PC-9 (cell line): ENCODE measurements at regions not wholly inside any gene's neighbourhood (a gene's known extent, or its start where the extent isn't known, plus 50 kb on each side); places are given as distances from the start of the nearest gene placed in this dataset.

Experiments used
- BruUV-seq: library from RNA; stranded (reverse); fragments of 400-500 nt; replicated peaks from 2 replicates; lab custom pipeline; 2021; lab: Mats Ljungman, UMichigan
- CTCF ChIA-PET: fragments of 300-600 bp; sonication (Branson Sonifier 250); formaldehyde crosslinking; loops from one replicate; lab custom pipeline; 2022; ENCODE audit warnings: antibody characterized with exemption; lab: Charles Lee
- POLR2A ChIA-PET: fragments of 300-600 bp; sonication (Branson Sonifier 250); formaldehyde crosslinking; loops from one replicate; lab custom pipeline; 2022; ENCODE audit warnings: antibody characterized with exemption; ENCODE audit not compliant: unreplicated experiment; lab: Charles Lee
- DNase-seq, 2 experiments: peaks; one replicate each; pipeline versions ENCODE4 v3.0.0 to v3.0.0-alpha.2; 2015 to 2022; ENCODE audit warnings: mixed read lengths in 1 of 2
- H2AFZ ChIP-seq: fragments of 200-600 bp; sonication (generic); 2 replicates; pipeline ENCODE4 v1.8.1; 2017; ENCODE audit warnings: antibody characterized with exemption
- H3F3A ChIP-seq: fragments of 200-600 bp; sonication (generic); 2 replicates; pipeline ENCODE4 v1.8.1; 2017; ENCODE audit warnings: antibody characterized with exemption, mild to moderate bottlenecking, low read depth; ENCODE audit not compliant: insufficient read depth
- H3K27ac ChIP-seq: fragments of 200-600 bp; sonication (generic); 2 replicates; pipeline ENCODE4 v1.6.1; 2016; ENCODE audit warnings: mixed run types
- H3K27me3 ChIP-seq: fragments of 200-600 bp; sonication (generic); 2 replicates; pipeline ENCODE4 v1.6.1; 2016; ENCODE audit warnings: low read depth, mixed run types; ENCODE audit not compliant: insufficient read depth
- H3K36me3 ChIP-seq: fragments of 200-600 bp; sonication (generic); 2 replicates; pipeline ENCODE4 v1.6.1; 2016; ENCODE audit warnings: low read depth, mixed run types
- H3K4me1 ChIP-seq: fragments of 200-600 bp; sonication (generic); replicated peaks from 2 replicates; pipeline ENCODE4 v1.6.1; 2016; ENCODE audit warnings: mixed run types; ENCODE audit not compliant: insufficient read depth
- H3K4me2 ChIP-seq: fragments of 200-600 bp; sonication (generic); 2 replicates; pipeline ENCODE4 v1.6.1; 2017; ENCODE audit warnings: mixed run types
- H3K4me3 ChIP-seq: fragments of 200-600 bp; sonication (generic); 2 replicates; pipeline ENCODE4 v1.6.1; 2016; ENCODE audit warnings: mixed run types
- H3K79me2 ChIP-seq: fragments of 200-600 bp; sonication (generic); 2 replicates; pipeline ENCODE4 v1.6.1; 2017; ENCODE audit warnings: low read depth, mixed run types
- H3K9me2 ChIP-seq: fragments of 200-600 bp; sonication (generic); 2 replicates; pipeline ENCODE4 v1.8.1; 2017; ENCODE audit warnings: mild to moderate bottlenecking; ENCODE audit not compliant: insufficient read depth
- H3K9me3 ChIP-seq: fragments of 200-600 bp; sonication (generic); 2 replicates; pipeline ENCODE4 v1.8.1; 2016; ENCODE audit warnings: low read depth; ENCODE audit not compliant: insufficient read depth
- H4K20me1 ChIP-seq: fragments of 200-600 bp; sonication (generic); 2 replicates; pipeline ENCODE4 v1.8.1; 2017; ENCODE audit not compliant: insufficient read depth
- CTCF ChIP-seq: fragments of 200-600 bp; sonication (generic); conservative IDR thresholded peaks from 2 replicates; pipeline ENCODE4 v1.6.1; 2017; ENCODE audit warnings: mixed run types, antibody characterized with exemption, mild to moderate bottlenecking, moderate library complexity
- EZH2 ChIP-seq: fragments of 200-600 bp; sonication (generic); IDR thresholded peaks from 2 replicates; pipeline ENCODE4 v1.8.0; 2017; ENCODE audit warnings: antibody characterized with exemption, low read depth
- intact Hi-C: fragments of 100-400 bp; cut with micrococcal nuclease; formaldehyde crosslinking; loops from one replicate; pipeline ENCODE4 v1.10.0; 2022; ENCODE audit not compliant: unreplicated experiment

DNA sequence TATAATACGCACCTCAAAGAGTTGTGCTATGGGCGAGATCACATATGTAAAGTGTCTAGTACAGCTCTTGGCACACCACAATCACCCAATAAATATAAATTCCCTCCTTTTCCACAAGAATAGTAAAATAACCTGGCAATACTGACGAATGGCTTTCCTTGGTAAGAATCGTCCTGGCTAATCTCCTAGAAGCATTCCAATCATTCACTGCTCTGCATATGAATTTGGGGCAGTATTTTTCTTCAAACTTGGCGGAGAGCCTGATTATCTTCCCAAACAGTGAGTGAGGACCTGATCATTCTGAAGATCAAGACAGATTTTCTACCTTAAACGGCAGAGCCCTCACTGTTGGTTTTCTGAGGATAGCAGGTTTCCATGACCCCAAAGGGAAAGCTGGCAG lies 96.0 kb downstream of the TMEM215 start:
- Histone ChIP-seq H2AFZ (no peak overlapping the region), H3K79me2 (no peaks in the 10 kb centered on the region), H3K36me3 (no peaks in the 10 kb centered on the region), H3K9me2 (no peaks in the 10 kb centered on the region), H4K20me1 (no peaks in the 10 kb centered on the region), H3K4me1 (no peaks in the 10 kb centered on the region), H3K27me3 (no peaks in the 10 kb centered on the region), H3K9me3 (no peaks in the 10 kb centered on the region), H3F3A (no peaks in the 10 kb centered on the region), H3K4me3 (no peak overlapping the region), H3K27ac (no peak overlapping the region), H3K4me2 (no peak overlapping the region)
- ChIA-PET CTCF (no interaction called here), POLR2A (no interaction called here)
- TF ChIP-seq CTCF, result no peak
- no peak for TF ChIP-seq EZH2
- intact Hi-C loops, result no loop called here
- DNase-seq, result no peak
- BruUV-seq, result no TSS peak

- Histone ChIP-seq H3K27ac (no peak overlapping the region), H3K4me2 (no peak overlapping the region), H3K79me2 (no peaks in the 10 kb centered on the region), H3F3A (no peaks in the 10 kb centered on the region), H3K36me3 (no peaks in the 10 kb centered on the region), H3K9me2 (no peaks in the 10 kb centered on the region), H3K4me1 (no peaks in the 10 kb centered on the region), H3K4me3 (no peak overlapping the region), H2AFZ (no peak overlapping the region), H4K20me1 (no peaks in the 10 kb centered on the region), H3K27me3 (no peaks in the 10 kb centered on the region), H3K9me3 (no peaks in the 10 kb centered on the region)
- DNase-seq, result no peak
- ChIA-PET POLR2A (no interaction called here), CTCF (no interaction called here)
- intact Hi-C loops, result no loop called here
- no TSS peak for BruUV-seq
- no peak for TF ChIP-seq CTCF
- TF ChIP-seq EZH2, result no peak
Observed at GRCh38 chr9:32881948-32882347, 98.6 kb downstream of the TMEM215 start.

- H3K4me2 ChIP-seq, result no peak overlapping the region
- ChIA-PET CTCF (no interaction called here), POLR2A (no interaction called here)
- no peak for DNase-seq
- H3K4me1 ChIP-seq, result no peaks in the 10 kb centered on the region
- H3K27me3 ChIP-seq, result no peaks in the 10 kb centered on the region
- intact Hi-C loops, result no loop called here
- H3F3A ChIP-seq, result no peaks in the 10 kb centered on the region
- TF ChIP-seq CTCF (no peak), EZH2 (no peak)
- H4K20me1 ChIP-seq, result no peaks in the 10 kb centered on the region
- no peaks in the 10 kb centered on the region for H3K9me2 ChIP-seq
- H3K36me3 ChIP-seq, result no peaks in the 10 kb centered on the region
- no peak overlapping the region for H3K27ac ChIP-seq
- no peak overlapping the region for H2AFZ ChIP-seq
- no peak overlapping the region for H3K4me3 ChIP-seq
- no peaks in the 10 kb centered on the region for H3K79me2 ChIP-seq
- no peaks in the 10 kb centered on the region for H3K9me3 ChIP-seq
- no TSS peak for BruUV-seq
Observed at GRCh38 chr9:32882705-32883104, 99.4 kb downstream of the TMEM215 start.
